Gastroesophageal sphincter (tissue), 4 donors: ENCODE measurements at regions not wholly inside any gene's neighbourhood (a gene's known extent, or its start where the extent isn't known, plus 50 kb on each side); places are given as distances from the start of the nearest gene placed in this dataset.

Source experiments
- ATAC-seq: fragments of 150-250 bp; one replicate; pipeline ENCODE4 v1.9.1; 2016; ENCODE audit warnings: mild to moderate bottlenecking, moderate library complexity
- H3K27ac ChIP-seq, 4 donors: fragments of 200-600 bp; sonication (generic) in 3 of 4; 1 replicate in 3 of 4; 2 replicates in 1 of 4; pipeline ENCODE4 v1.5.1; 2016 to 2019
- H3K27me3 ChIP-seq: fragments of 200-600 bp; sonication (generic); one replicate; pipeline ENCODE4 v1.5.1; 2019
- H3K36me3 ChIP-seq, 2 donors: fragments of 200-600 bp; sonication (generic); one replicate each; pipeline ENCODE4 v1.5.1; 2019; ENCODE audit warnings: control low read depth in 1 of 2
- H3K4me1 ChIP-seq, 3 donors: fragments of 200-600 bp; sonication (generic); 1 replicate in 2 of 3; 2 replicates in 1 of 3; pipeline ENCODE4 v1.5.1; 2016 to 2019; ENCODE audit warnings: control low read depth in 2 of 3
- H3K4me3 ChIP-seq, 2 donors: fragments of 200-600 bp; sonication (generic); one replicate each; pipeline ENCODE4 v1.5.1; 2019; ENCODE audit warnings: mild to moderate bottlenecking in 1 of 2, moderate library complexity in 1 of 2
- H3K9me3 ChIP-seq, 3 donors: fragments of 200-600 bp; sonication (generic); one replicate each; pipeline ENCODE4 v1.5.1; 2017 to 2019; ENCODE audit warnings: control low read depth in 2 of 3
- CTCF ChIP-seq, 4 experiments: fragments of 200-600 bp in 2 of 4; fragments of 450-650 bp in 2 of 4; sonication (generic) in 1 of 4; IDR thresholded peaks; one replicate each; pipeline ENCODE4 v1.5.1; 2017 to 2019; ENCODE audit warnings: antibody characterized with exemption in 4 of 4, mild to moderate bottlenecking in 2 of 4, moderate library complexity in 2 of 4
- EP300 ChIP-seq: sonication (generic); formaldehyde crosslinking; IDR thresholded peaks from one replicate; pipeline ENCODE4 v1.6.1; 2017; ENCODE audit warnings: antibody characterized with exemption, mild to moderate bottlenecking
- POLR2A ChIP-seq, 2 donors: fragments of 450-650 bp; IDR thresholded peaks; one replicate each; pipeline ENCODE4 v1.6.1; 2017; ENCODE audit warnings: antibody characterized with exemption in 2 of 2, mild to moderate bottlenecking in 2 of 2, moderate library complexity in 1 of 2
- POLR2AphosphoS5 ChIP-seq: sonication (generic); formaldehyde crosslinking; IDR thresholded peaks from one replicate; pipeline ENCODE4 v1.6.1; 2017; ENCODE audit warnings: antibody characterized with exemption
- WGBS, 2 donors: methylation state at CpG; one replicate each; pipeline ENCODE4 v1.1.5; 2018; ENCODE audit warnings: low coverage in 1 of 2; 5-methylcytosine and 5-hydroxymethylcytosine counted together

GRCh38 chr5:112655513-112655912, 82.2 kb upstream of the APC start:
- no peaks in the 10 kb centered on the region for H3K27me3 ChIP-seq
- H3K9me3 ChIP-seq = peaks cover 0 to 5% (median 0%) of the 10 kb centered on the region in 3 donors
- TF ChIP-seq EP300 (no peak), POLR2AphosphoS5 (no peak), CTCF (IDR thresholded peaks at IDR 0.05) (no peak), POLR2A (IDR thresholded peaks at IDR 0.05) (no peak)
- WGBS, 2 donors = 93 to 100% methylated on average over 3 to 4 of the region's 6 CpGs
- ATAC-seq = no peak
- H3K4me1 ChIP-seq = no peaks in the 10 kb centered on the region
- H3K27ac ChIP-seq = no peak overlapping the region
- H3K36me3 ChIP-seq = no peaks in the 10 kb centered on the region
- H3K4me3 ChIP-seq = no peak overlapping the region

- H3K27me3 ChIP-seq = no peaks in the 10 kb centered on the region
- H3K27ac ChIP-seq = no peak overlapping the region
- WGBS, 2 donors = 67% methylated on average over 1 of the region's 2 CpGs; no CpG with 5 or more reads in 1 of the 2 donors
- H3K9me3 ChIP-seq = peaks cover 0 to 5% (median 0%) of the 10 kb centered on the region in 3 donors
- H3K4me1 ChIP-seq = no peaks in the 10 kb centered on the region
- no peaks in the 10 kb centered on the region for H3K36me3 ChIP-seq
- ATAC-seq = no peak
- H3K4me3 ChIP-seq = no peak overlapping the region
- TF ChIP-seq POLR2A (IDR thresholded peaks at IDR 0.05) (no peak), EP300 (no peak), POLR2AphosphoS5 (no peak), CTCF (IDR thresholded peaks at IDR 0.05) (no peak)
Observed at GRCh38 chr5:112656451-112656850, 81.2 kb upstream of the APC start.

- 90 to 95% methylated on average over 2 to 3 of the region's 3 CpGs for WGBS, 2 donors
- no peak for ATAC-seq
- H3K4me3 ChIP-seq = no peak overlapping the region
- H3K4me1 ChIP-seq = no peaks in the 10 kb centered on the region
- H3K9me3 ChIP-seq = peaks cover 0 to 5% (median 0%) of the 10 kb centered on the region in 3 donors
- TF ChIP-seq POLR2AphosphoS5 (no peak), CTCF (IDR thresholded peaks at IDR 0.05) (no peak), EP300 (no peak), POLR2A (IDR thresholded peaks at IDR 0.05) (no peak)
- H3K27ac ChIP-seq = no peak overlapping the region
- no peaks in the 10 kb centered on the region for H3K36me3 ChIP-seq
- no peaks in the 10 kb centered on the region for H3K27me3 ChIP-seq
Observed at GRCh38 chr5:112657804-112658203, 79.9 kb upstream of the APC start.

- Histone ChIP-seq H3K9me3 (peaks cover 0 to 5% (median 0%) of the 10 kb centered on the region in 3 donors), H3K4me1 (no peaks in the 10 kb centered on the region), H3K4me3 (no peak overlapping the region), H3K27me3 (no peaks in the 10 kb centered on the region), H3K27ac (no peak overlapping the region), H3K36me3 (no peaks in the 10 kb centered on the region)
- TF ChIP-seq POLR2AphosphoS5 = no peak
- no peak for TF ChIP-seq EP300
- TF ChIP-seq CTCF (IDR thresholded peaks at IDR 0.05) = no peak
- no peak for TF ChIP-seq POLR2A (IDR thresholded peaks at IDR 0.05)
- ATAC-seq = no peak
- WGBS, 2 donors = 92 to 100% methylated on average over 1 of the region's 1 CpG
Observed at GRCh38 chr5:112660359-112660758, 77.3 kb upstream of the APC start.

GRCh38 chr5:112663146-112663545, 74.5 kb upstream of the APC start:
- Histone ChIP-seq H3K4me1 (no peaks in the 10 kb centered on the region), H3K4me3 (no peak overlapping the region), H3K36me3 (no peaks in the 10 kb centered on the region), H3K9me3 (peaks cover 0 to 5% (median 0%) of the 10 kb centered on the region in 3 donors), H3K27ac (no peak overlapping the region), H3K27me3 (no peaks in the 10 kb centered on the region)
- TF ChIP-seq EP300 (no peak), CTCF (IDR thresholded peaks at IDR 0.05) (no peak), POLR2A (IDR thresholded peaks at IDR 0.05) (no peak), POLR2AphosphoS5 (no peak)
- WGBS, 2 donors = 90% methylated on average over 3 of the region's 3 CpGs
- ATAC-seq = no peak
